GM12878 (cell line): ENCODE measurements at regions not wholly inside any gene's neighbourhood (a gene's known extent, or its start where the extent isn't known, plus 50 kb on each side); places are given as distances from the start of the nearest gene placed in this dataset.

Source experiments
- ATAC-seq: fragments of 200-7000 bp; cut with Tn5 transposase; 3 replicates; pipeline ENCODE4 v1.9.1; 2020; ENCODE audit warnings: mild to moderate bottlenecking, moderate library complexity
- BruUV-seq: library from RNA; stranded (reverse); fragments of 400-500 nt; replicated peaks from 2 replicates; lab custom pipeline; 2021; lab: Mats Ljungman, UMichigan
- CTCF ChIA-PET: fragments of 300-600 bp; sonication (Branson Sonifier 250); formaldehyde crosslinking; extraction: SDS; loops from one replicate; lab custom pipeline; 2021; ENCODE audit warnings: inconsistent platforms; lab: Yijun Ruan, JAX
- POLR2A ChIA-PET: fragments of 350-600 bp; formaldehyde crosslinking; extraction: SDS; loops from one replicate; lab custom pipeline; 2021; ENCODE audit warnings: inconsistent platforms; lab: Charles Lee
- RAD21 ChIA-PET: fragments of 300-600 bp; sonication (Branson Sonifier 250); formaldehyde crosslinking; loops from one replicate; lab custom pipeline; 2023; ENCODE audit warnings: antibody characterized with exemption; ENCODE audit not compliant: unreplicated experiment; lab: Charles Lee
- SMC1A ChIA-PET: fragments of 300-600 bp; sonication (Branson Sonifier 250); formaldehyde crosslinking; loops from one replicate; lab custom pipeline; 2023; ENCODE audit not compliant: unreplicated experiment, uncharacterized antibody; lab: Charles Lee
- DNase-seq: peaks from one replicate; pipeline ENCODE4 v3.0.0-alpha.2; 2011; ENCODE audit warnings: low read depth, low spot score
- FAIRE-seq: peaks from 3 replicates; lab custom pipeline; 2011; peaks lifted over from hg19 to GRCh38; lab: Jason Lieb, UNC
- H2AFZ ChIP-seq: 2 replicates; pipeline ENCODE4 v1.6.0; 2011; ENCODE audit warnings: low read depth, low read length, control low read depth; ENCODE audit not compliant: control insufficient read depth
- H3K27ac ChIP-seq: 2 replicates; pipeline ENCODE4 v1.5.1; 2011; ENCODE audit warnings: control low read depth; ENCODE audit not compliant: control insufficient read depth, insufficient read depth
- H3K27me3 ChIP-seq, 2 experiments: replicated peaks in 1 of 2; 2 replicates each; pipeline versions ENCODE4 v1.6.0 to v1.6.1; 2011; ENCODE audit warnings: low read length in 1 of 2; ENCODE audit not compliant: control insufficient read depth in 2 of 2, insufficient read depth in 2 of 2
- H3K36me3 ChIP-seq, 2 experiments: 2 replicates each; pipeline ENCODE4 v1.5.1; 2011; ENCODE audit warnings: low read length in 1 of 2; ENCODE audit not compliant: control insufficient read depth in 2 of 2, insufficient read depth in 2 of 2
- H3K4me1 ChIP-seq: 2 replicates; pipeline ENCODE4 v1.6.1; 2011; ENCODE audit warnings: mild to moderate bottlenecking, low read length, moderate library complexity, mixed read lengths; ENCODE audit not compliant: control insufficient read depth, insufficient read depth
- H3K4me2 ChIP-seq: 2 replicates; pipeline ENCODE4 v1.6.0; 2011; ENCODE audit warnings: control low read depth; ENCODE audit not compliant: control insufficient read depth, insufficient read depth
- H3K4me3 ChIP-seq: fragments of 200-600 bp; sonication (generic); 2 replicates; pipeline ENCODE4 v1.5.1; 2016
- H3K79me2 ChIP-seq: 2 replicates; pipeline ENCODE4 v1.6.0; 2011; ENCODE audit warnings: low read length; ENCODE audit not compliant: control insufficient read depth, insufficient read depth
- H3K9ac ChIP-seq: 2 replicates; pipeline ENCODE4 v1.8.0; 2011; ENCODE audit warnings: low read length, control low read depth, mixed read lengths; ENCODE audit not compliant: control insufficient read depth, insufficient read depth
- H3K9me3 ChIP-seq: replicated peaks from 3 replicates; pipeline ENCODE4 v1.5.1; 2011; ENCODE audit warnings: mild to moderate bottlenecking, low read length; ENCODE audit not compliant: control insufficient read depth, insufficient read depth
- H4K20me1 ChIP-seq: 2 replicates; pipeline ENCODE4 v1.6.0; 2011; ENCODE audit not compliant: control insufficient read depth, insufficient read depth
- ATF7 ChIP-seq: fragments of 450-650 bp; IDR thresholded peaks from 2 replicates; pipeline ENCODE4 v1.6.1; 2016; ENCODE audit warnings: low read depth, mild to moderate bottlenecking
- CBFB ChIP-seq: IDR thresholded peaks from 2 replicates; pipeline ENCODE4 v1.6.1; 2016; ENCODE audit warnings: antibody characterized with exemption, low read depth
- FOS ChIP-seq: IDR thresholded peaks from 3 replicates; pipeline ENCODE4 v1.6.1; 2011; ENCODE audit warnings: borderline replicate concordance; ENCODE audit not compliant: insufficient read length; ENCODE audit errors: extremely low read depth
- IKZF1 ChIP-seq: fragments of 450-650 bp; conservative IDR thresholded peaks from 2 replicates; pipeline ENCODE4 v1.6.1; 2017; ENCODE audit warnings: antibody characterized with exemption, mild to moderate bottlenecking
- LARP7 ChIP-seq: fragments of 450-650 bp; IDR thresholded peaks from 2 replicates; pipeline ENCODE4 v1.6.1; 2017; ENCODE audit warnings: mild to moderate bottlenecking
- NFIC ChIP-seq: IDR thresholded peaks from 2 replicates; pipeline ENCODE4 v1.6.1; 2012; ENCODE audit warnings: low read depth, mild to moderate bottlenecking, inconsistent platforms, low read length, moderate library complexity
- NFXL1 ChIP-seq: fragments of 450-650 bp; IDR thresholded peaks from 2 replicates; pipeline ENCODE4 v1.6.1; 2017; ENCODE audit warnings: antibody characterized with exemption, mild to moderate bottlenecking, borderline replicate concordance
- NKRF ChIP-seq: fragments of 450-650 bp; conservative IDR thresholded peaks from 2 replicates; pipeline ENCODE4 v1.6.1; 2017; ENCODE audit warnings: mild to moderate bottlenecking, moderate library complexity
- PAX8 ChIP-seq: fragments of 450-650 bp; IDR thresholded peaks from 2 replicates; pipeline ENCODE4 v1.6.1; 2017; ENCODE audit warnings: mild to moderate bottlenecking, moderate library complexity
- RBBP5 ChIP-seq: fragments of 200-600 bp; sonication (generic); conservative IDR thresholded peaks from 2 replicates; pipeline ENCODE4 v1.6.1; 2016
- SIX5 ChIP-seq: IDR thresholded peaks from 2 replicates; pipeline ENCODE4 v1.6.1; 2011; ENCODE audit warnings: mild to moderate bottlenecking, low read depth, low read length, moderate library complexity; ENCODE audit not compliant: severe bottlenecking
- SMAD5 ChIP-seq: IDR thresholded peaks from 2 replicates; pipeline ENCODE4 v1.6.1; 2016; ENCODE audit warnings: antibody characterized with exemption, low read depth
- SP1 ChIP-seq: IDR thresholded peaks from one replicate; pipeline ENCODE4 v1.6.1; 2011; ENCODE audit warnings: low read depth, low read length
- SPI1 ChIP-seq: IDR thresholded peaks from 2 replicates; pipeline ENCODE4 v1.6.1; 2011; ENCODE audit warnings: low read depth, mild to moderate bottlenecking, low read length, moderate library complexity, borderline replicate concordance; ENCODE audit not compliant: insufficient read depth
- TAF1 ChIP-seq: IDR thresholded peaks from 2 replicates; pipeline ENCODE4 v1.6.1; 2011; ENCODE audit warnings: mild to moderate bottlenecking, low read depth, low read length, borderline replicate concordance
- ZNF217 ChIP-seq: fragments of 450-650 bp; IDR thresholded peaks from 2 replicates; pipeline ENCODE4 v1.6.1; 2017; ENCODE audit warnings: antibody characterized with exemption, mild to moderate bottlenecking
- ZNF24 ChIP-seq: fragments of 450-650 bp; IDR thresholded peaks from 2 replicates; pipeline ENCODE4 v1.6.1; 2017; ENCODE audit warnings: antibody characterized with exemption, mild to moderate bottlenecking
- WGBS: methylation state at CpG from one replicate; pipeline ENCODE4 v1.1.6; 2016; ENCODE audit warnings: low lambda C conversion rate; ENCODE audit not compliant: insufficient replicate concordance, insufficient coverage; ENCODE audit errors: missing lambda C conversion rate; 5-methylcytosine and 5-hydroxymethylcytosine counted together
- in situ Hi-C: fragments of 300-500 bp; cut with MboI; formaldehyde crosslinking; loops from 9 replicates; pipeline ENCODE4 v1.14.3; 2018; ENCODE audit warnings: mixed read lengths
- intact Hi-C: fragments of 100-400 bp; cut with micrococcal nuclease; formaldehyde crosslinking; loops from one replicate; pipeline ENCODE4 v1.14.2; 2022; ENCODE audit not compliant: unreplicated experiment
- TF ChIP-seq, protein P1 (sequence below): IDR thresholded peaks from 2 replicates; pipeline ENCODE4 v1.6.1; 2012; ENCODE audit warnings: mild to moderate bottlenecking, low read depth, low read length
- TF ChIP-seq, protein P2 (sequence below): IDR thresholded peaks from 2 replicates; pipeline ENCODE4 v1.6.1; 2011; ENCODE audit warnings: borderline replicate concordance, low read depth, mild to moderate bottlenecking, moderate library complexity, low read length; ENCODE audit not compliant: insufficient read depth, poor library complexity, severe bottlenecking

- Histone ChIP-seq H3K9me3 (no peaks in the 10 kb centered on the region), H3K9ac (no peak overlapping the region), H3K27me3 (no peaks in the 10 kb centered on the region), H4K20me1 (no peaks in the 10 kb centered on the region), H3K4me2 (no peak overlapping the region), H3K36me3 (no peaks in the 10 kb centered on the region), H2AFZ (no peak overlapping the region), H3K4me3 (no peak overlapping the region), H3K4me1 (no peaks in the 10 kb centered on the region), H3K27ac (no peak overlapping the region), H3K79me2 (no peaks in the 10 kb centered on the region)
- ChIA-PET RAD21 (no interaction called here), POLR2A (no interaction called here), SMC1A (no interaction called here), CTCF (no interaction called here)
- no peak for DNase-seq
- ATAC-seq, result no peak
- BruUV-seq, result no TSS peak
- intact Hi-C loops, result no loop called here
- FAIRE-seq, result no peak
- 0% methylated on average over 1 of the region's 1 CpG for WGBS
- TF ChIP-seq ZNF24 (no peak), SP1 (no peak), CBFB (no peak), TAF1 (no peak), NKRF (no peak), NFXL1 (no peak), NFIC (no peak), LARP7 (no peak), SIX5 (no peak), ZNF217 (no peak), RBBP5 (no peak), SPI1 (no peak), SMAD5 (no peak), IKZF1 (no peak), ATF7 (no peak), FOS (no peak), PAX8 (no peak)
- TF ChIP-seq, protein P1, sequence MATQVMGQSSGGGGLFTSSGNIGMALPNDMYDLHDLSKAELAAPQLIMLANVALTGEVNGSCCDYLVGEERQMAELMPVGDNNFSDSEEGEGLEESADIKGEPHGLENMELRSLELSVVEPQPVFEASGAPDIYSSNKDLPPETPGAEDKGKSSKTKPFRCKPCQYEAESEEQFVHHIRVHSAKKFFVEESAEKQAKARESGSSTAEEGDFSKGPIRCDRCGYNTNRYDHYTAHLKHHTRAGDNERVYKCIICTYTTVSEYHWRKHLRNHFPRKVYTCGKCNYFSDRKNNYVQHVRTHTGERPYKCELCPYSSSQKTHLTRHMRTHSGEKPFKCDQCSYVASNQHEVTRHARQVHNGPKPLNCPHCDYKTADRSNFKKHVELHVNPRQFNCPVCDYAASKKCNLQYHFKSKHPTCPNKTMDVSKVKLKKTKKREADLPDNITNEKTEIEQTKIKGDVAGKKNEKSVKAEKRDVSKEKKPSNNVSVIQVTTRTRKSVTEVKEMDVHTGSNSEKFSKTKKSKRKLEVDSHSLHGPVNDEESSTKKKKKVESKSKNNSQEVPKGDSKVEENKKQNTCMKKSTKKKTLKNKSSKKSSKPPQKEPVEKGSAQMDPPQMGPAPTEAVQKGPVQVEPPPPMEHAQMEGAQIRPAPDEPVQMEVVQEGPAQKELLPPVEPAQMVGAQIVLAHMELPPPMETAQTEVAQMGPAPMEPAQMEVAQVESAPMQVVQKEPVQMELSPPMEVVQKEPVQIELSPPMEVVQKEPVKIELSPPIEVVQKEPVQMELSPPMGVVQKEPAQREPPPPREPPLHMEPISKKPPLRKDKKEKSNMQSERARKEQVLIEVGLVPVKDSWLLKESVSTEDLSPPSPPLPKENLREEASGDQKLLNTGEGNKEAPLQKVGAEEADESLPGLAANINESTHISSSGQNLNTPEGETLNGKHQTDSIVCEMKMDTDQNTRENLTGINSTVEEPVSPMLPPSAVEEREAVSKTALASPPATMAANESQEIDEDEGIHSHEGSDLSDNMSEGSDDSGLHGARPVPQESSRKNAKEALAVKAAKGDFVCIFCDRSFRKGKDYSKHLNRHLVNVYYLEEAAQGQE, result no peak
- TF ChIP-seq, protein P2, sequence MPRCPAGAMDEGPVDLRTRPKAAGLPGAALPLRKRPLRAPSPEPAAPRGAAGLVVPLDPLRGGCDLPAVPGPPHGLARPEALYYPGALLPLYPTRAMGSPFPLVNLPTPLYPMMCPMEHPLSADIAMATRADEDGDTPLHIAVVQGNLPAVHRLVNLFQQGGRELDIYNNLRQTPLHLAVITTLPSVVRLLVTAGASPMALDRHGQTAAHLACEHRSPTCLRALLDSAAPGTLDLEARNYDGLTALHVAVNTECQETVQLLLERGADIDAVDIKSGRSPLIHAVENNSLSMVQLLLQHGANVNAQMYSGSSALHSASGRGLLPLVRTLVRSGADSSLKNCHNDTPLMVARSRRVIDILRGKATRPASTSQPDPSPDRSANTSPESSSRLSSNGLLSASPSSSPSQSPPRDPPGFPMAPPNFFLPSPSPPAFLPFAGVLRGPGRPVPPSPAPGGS, result no peak
- in situ Hi-C loops, result no loop called here
Measured at GRCh38 chr4:120232050-120232449, 165.4 kb upstream of the MAD2L1 start.
